PC-9 (cell line): ENCODE measurements at regions not wholly inside any gene's neighbourhood (a gene's known extent, or its start where the extent isn't known, plus 50 kb on each side); places are given as distances from the start of the nearest gene placed in this dataset.

Source experiments
- EZH2 ChIP-seq: fragments of 200-600 bp; sonication (generic); IDR thresholded peaks from 2 replicates; pipeline ENCODE4 v1.8.0; 2017; ENCODE audit warnings: antibody characterized with exemption, low read depth
- TF ChIP-seq, protein P1 (sequence below): fragments of 200-600 bp; sonication (generic); conservative IDR thresholded peaks from 2 replicates; pipeline ENCODE4 v1.6.1; 2017; ENCODE audit warnings: mixed run types, antibody characterized with exemption, mild to moderate bottlenecking, moderate library complexity

- TF ChIP-seq, protein P1, sequence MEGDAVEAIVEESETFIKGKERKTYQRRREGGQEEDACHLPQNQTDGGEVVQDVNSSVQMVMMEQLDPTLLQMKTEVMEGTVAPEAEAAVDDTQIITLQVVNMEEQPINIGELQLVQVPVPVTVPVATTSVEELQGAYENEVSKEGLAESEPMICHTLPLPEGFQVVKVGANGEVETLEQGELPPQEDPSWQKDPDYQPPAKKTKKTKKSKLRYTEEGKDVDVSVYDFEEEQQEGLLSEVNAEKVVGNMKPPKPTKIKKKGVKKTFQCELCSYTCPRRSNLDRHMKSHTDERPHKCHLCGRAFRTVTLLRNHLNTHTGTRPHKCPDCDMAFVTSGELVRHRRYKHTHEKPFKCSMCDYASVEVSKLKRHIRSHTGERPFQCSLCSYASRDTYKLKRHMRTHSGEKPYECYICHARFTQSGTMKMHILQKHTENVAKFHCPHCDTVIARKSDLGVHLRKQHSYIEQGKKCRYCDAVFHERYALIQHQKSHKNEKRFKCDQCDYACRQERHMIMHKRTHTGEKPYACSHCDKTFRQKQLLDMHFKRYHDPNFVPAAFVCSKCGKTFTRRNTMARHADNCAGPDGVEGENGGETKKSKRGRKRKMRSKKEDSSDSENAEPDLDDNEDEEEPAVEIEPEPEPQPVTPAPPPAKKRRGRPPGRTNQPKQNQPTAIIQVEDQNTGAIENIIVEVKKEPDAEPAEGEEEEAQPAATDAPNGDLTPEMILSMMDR = no peak
- TF ChIP-seq EZH2 = no peak
These were observed 1334.8 kb downstream of the CDH11 start for GRCh38 chr16:63787014-63787413.
